COLO668 (cell line): ENCODE measurements at regions not wholly inside any gene's neighbourhood (a gene's known extent, or its start where the extent isn't known, plus 50 kb on each side); places are given as distances from the start of the nearest gene placed in this dataset.
A peak's percentile ranks its signal among the peaks of the same experiment; 100 is the strongest.
"Not testable (repeated sequence)": the region's sequence is repeated elsewhere in the genome, so short reads cannot be mapped to it uniquely, and the experiment has no call there.

Experiments used
- DNase-seq: peaks from one replicate; lab custom pipeline; 2025; ENCODE audit not compliant: unreplicated experiment; lab: John Stamatoyannopoulos, UW

DNA sequence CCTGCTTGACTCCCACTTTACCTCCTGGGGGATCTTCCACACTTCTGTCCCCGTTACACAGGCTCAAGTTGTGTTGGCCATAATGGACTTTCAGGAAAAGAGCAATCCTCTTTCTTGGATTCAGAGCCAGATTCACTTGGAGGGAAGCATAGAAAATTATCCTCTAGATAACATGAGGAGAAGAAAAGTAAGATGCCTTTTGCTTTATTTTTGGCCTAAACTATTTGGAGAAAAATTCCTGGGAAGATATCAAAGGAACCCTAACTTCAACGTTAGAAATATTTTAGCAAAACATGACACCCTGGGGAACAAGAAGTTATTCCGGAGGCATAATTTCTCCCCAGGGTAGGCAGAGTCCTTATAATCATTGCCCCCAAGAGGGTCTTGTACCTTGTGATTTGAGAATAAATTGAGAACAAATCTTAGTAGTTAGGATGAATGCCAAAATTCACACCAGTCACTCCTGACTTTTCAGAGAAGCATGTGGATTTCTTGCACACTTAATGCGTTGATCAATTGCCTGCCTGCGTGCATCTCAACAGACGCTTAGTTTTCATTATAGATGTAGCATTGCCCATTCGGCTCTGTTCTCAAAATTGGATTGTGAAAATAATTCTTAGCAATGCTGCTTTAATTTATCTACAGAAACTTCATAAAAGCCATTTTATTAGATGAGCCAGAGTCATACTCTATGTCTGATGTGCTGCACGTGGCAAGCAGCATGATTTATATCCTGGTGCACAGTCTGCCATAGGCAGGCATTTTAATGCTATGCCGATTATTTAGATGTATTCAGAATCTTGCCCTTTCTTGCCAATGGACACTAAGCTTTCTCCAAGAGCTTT, 224.4 kb downstream of the C7orf25 start:
- DNase-seq = no peak

DNA sequence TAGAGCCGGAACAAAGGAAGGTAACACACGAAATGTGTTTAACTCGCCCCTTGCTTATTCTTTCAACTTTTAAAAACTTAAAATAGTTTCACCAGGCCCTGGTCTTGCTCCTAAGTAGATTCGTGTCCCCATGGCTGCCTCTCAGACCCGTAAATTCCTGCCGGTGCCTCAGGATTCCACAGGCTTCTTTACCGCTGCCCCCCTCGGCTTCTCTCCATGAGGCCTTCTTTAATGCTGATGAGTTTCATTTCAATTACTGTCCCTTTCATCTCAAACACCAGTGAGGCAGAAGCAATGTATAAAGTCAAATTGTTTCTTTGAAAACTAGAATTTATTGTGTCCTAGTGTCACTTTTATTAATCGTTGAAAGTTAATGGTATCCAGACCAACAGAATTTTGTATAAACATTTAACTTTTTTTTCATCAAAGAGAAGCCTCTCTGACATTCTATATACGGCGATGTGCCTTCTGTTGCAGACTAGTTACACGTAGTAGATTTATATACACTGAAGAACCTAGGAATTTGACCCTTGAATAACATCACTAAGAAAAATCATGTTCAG, 225.2 kb downstream of the C7orf25 start:
- DNase-seq = no peak

DNA sequence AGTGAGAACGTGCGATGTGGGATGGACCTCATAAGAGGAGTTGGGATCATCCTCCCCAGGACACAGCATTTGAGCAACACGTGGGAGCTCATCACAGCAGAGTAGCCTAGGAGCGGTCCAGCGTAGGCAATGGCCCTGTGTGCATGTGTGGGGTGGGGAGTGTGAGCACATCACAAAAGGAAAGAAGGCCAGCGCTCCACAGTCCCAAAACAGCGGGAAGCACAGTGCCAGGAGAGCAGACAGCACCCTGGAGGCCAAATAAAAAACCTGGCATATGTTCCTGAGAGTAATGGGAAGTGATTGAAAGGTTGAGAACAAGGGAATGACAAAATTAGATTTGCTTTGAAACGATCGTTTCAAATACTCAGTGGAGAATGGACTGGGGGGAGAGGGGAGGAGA, 226.0 kb downstream of the C7orf25 start:
- DNase-seq = no peak

DNA sequence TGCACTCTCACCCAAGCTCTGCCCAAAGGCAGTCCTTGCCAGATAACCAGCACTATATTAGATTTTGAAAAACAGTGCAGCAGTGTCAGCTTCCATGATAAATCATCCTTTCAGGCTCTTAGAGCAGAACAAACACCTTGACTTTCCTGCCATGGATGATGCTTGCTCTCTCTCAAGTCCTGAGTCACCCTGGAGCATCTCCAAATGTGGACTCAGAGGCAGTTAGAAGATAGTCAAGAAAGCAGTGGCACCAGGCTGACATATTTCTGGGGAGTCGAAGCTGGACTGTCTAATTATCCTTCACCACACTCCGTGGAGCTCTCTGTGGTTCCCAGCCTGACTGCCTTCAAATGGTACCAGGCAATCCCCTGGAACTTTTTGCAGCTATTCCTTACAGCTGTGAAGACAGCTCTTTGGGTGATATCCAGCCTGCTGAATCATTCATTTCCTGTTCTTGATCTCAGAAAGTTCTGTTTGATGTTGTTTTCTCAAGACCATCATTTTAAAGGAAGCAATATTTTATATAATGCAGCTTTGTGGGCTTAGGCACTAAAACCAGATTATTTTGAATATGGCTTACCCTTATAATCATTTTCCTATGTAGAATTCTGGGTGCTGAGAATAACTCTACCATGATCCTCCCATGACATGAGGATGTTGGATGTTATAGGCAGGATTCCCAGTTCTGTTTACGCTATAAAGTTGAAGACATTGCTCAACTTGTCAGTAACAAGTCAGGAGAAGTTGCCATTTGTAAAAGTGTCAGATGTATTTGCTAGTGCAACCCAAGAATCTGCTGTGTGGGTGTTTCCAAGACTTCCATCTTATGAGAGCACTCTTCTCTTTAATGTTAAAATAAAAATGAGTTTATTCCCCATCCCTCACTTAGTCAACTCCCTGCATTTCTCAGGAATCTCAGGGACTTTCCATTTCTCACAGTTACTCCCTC, 233.8 kb downstream of the C7orf25 start:
- no peak for DNase-seq

DNA sequence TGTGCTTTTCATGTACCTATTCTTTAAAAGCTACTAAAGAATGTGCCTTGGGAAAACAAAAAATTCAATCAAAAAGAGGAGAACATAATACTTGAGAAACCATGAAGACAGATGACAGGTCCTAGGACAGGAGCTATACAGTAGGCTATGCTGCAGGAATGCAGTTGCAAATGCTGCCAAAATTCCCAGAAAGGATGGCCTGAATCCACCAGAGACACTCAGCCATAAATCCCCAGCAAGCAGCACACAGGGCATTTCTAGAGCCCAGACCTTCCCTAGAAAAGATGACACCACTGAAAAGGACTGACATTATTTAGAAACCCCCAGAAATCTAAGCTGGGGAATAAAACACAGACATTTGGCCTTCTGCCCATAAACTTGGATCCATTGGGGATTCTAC, 237.3 kb downstream of the C7orf25 start:
- DNase-seq = no peak

DNA sequence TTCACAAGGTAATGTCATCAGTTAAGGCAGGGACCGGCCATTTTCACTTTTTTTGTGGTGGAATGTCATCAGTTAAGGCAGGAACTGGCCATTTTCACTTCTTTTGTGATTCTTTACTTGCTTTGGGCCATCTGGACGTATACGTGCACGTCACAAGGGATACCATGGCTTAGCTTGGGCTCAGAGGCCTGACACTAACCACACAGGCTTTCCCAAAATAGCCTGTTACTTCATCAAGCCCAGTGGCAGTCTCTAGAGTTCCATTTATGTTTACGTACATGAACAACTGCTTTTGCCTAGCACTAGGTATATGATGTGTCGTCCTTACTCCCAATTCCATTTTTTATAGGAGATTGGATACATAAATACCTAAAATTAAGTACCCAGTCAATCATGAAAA, 237.9 kb downstream of the C7orf25 start:
- no peak for DNase-seq

DNA sequence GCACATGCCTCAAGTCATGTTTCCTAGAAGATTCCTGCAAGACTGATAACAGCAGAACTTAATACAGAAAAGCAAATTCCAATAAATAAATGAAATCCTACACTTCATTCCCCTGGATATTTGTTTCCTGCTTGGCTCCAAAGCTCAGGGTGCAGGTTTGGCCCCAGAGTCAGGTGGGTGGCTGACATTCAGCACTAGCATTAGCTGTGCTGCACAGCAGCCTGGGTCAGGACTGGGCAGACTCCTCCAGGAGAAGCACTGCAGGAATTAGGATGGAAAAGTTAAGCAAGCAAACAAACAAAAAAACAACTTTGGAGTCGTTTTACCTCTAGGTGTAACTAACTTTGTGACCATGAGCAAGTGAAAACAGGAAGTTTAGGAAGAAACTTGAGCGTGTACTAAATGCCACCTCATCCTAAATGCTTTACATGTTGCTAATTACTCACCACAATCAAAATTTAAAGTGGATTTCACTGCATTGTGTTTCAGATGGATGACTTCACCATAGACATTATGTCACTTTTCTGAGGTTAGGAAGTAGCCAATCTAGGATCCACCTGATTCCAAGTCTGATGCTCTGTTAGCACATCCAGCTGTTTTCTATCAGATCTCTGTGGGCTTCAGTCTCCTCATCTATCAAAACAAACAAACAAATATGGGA, 239.4 kb downstream of the C7orf25 start:
- no peak for DNase-seq

DNA sequence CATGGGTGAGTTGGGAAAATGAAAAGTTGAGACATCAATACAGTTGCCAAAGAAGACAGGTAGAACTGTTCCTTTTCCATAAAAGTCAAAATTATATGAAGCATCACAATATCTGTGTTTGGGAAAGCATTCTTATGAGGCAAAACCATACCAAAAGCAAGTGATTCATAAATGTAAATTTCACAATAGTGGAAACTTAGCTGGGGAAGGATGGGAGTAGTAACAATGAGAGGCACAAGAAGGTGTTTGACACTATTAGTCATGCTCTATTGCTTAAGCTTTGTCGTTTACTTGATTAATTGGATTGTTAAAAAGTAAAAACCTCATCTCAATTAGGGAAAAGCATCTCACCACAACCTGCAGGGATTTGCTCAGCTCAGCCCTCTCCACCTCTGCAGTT, 240.2 kb downstream of the C7orf25 start:
- no peak for DNase-seq

DNA sequence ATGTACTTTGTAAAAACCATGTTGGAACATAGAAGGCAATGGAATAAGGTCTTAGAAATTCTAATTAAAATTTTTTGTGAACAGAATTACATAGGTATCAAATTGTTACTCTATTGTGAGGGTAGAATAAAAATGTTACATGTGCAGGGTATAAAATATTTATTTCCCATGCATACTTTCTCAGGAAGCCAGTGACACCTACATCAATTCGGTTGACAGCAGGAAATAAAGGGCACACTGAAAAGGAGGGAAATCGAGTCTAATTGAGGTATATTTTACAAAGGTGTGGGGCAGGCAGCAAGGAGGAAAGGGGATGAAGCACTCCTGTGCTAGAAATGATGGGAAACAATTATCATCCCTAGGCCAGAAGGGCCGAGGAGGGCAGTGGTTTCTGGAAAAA, 244.9 kb downstream of the C7orf25 start:
- DNase-seq = no peak

DNA sequence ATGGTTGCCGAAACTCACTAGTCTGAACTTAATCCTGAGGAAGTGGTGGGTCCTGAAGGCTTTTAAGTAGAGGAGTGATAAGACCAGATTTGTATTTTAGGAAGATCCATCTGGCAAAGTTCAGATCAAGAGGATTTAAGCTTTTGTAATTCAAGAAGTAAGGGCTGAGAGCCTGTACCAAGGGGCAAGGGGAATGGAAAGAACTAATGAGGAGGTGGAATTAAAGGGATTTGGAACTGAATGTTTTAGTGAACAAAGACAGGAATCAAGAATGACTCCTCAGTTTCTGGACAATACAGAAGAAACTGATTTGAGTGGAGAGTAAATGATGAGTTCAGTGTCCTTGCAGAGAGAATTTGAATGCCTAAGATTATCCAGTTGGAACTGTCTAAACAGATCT, 249.0 kb downstream of the C7orf25 start:
- DNase-seq = no peak

DNA sequence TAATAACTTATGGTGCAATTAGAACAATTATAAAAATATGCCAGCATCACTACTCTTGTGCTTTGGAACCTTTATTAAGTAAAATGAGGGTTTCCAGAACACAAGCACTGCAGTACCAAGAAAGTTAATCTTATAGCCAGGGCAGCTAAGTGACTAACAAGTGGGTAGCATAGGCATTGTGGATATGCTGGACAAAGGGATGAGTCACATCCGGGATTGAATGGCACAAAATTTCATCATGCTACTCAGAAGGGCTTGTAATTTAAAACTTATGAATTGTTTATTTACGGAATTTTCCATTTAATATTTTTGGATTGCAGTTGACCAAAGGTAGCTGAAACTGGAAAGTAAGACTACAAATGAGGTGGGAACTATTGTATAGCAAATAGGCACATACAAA, 250.6 kb downstream of the C7orf25 start:
- no peak for DNase-seq

DNA sequence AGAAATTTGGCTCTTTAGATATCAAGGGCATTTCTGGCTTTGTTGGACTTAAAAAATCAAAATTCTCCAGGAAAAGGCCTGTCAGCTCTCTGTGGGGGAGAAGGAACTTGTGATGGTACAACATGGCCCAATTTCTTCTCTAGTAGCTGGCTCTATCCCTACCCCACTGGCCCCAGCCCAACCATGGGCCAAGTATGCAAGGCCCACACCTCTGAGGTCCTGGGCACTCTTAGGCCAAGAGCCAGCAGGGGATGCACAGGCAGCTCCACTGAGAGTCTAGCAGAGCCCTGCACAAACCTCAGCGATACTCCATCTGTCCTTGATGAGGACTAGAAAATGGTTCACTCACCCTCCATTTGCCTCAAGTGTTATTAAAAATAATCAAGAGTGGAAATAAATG, 261.2 kb downstream of the C7orf25 start:
- DNase-seq = no peak

DNA sequence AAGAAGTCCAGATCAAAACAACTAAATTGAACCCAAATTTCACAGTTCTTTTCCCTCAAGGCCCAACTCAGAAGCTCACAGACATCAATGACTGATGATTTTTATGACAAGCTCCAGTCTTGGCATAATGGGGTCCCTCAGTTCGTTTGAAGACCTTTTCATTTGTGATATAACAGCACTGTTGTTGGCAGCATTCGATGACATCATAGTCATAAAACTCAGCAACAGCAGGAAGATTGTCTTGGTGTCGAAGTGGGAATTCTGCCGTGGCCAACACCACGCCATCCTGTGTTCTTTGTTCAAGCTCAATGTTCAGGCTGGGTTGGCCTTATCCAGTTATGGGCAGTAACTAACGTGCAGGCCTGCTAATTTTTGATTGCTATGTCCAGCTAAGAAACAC, 261.7 kb downstream of the C7orf25 start:
- DNase-seq = no peak

DNA sequence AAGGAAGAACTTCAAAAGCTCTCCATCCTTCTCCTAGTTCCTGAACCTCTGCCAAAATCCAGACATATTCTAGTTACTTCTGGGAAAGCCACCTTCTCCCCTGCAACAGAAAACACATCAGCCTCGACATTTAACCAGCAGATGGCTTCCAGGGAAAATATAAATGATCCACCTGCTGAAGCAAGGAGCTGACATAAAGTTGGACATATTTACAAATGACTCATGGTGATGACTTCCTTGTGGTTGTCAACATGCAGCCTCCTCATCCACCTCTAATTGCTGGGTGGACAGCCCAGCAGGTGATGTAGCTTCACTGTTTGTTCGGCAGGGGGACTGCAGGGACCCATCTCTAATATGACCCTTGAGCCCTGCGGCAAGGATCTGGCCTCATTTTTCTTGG, 266.0 kb downstream of the C7orf25 start:
- DNase-seq = peak; percentile 37

DNA sequence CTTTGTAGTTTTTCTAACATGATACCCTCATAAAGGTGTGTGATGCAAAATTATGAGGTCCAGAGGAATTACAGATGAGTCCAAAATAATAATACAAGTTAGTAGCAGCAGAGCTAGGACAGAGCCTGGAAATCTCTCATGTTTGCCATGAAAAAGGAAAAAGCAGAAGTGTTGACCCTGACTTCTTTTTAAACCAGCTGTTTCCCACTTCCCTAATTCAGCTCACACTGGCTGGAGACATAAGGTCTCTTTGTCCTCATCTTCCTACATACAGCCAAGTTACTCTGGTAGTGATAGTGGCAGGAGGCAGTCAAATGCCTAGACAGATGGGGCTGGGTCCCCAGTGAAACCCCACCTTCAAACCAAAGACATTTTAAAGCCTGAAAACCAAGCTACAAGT, 269.2 kb downstream of the C7orf25 start:
- no peak for DNase-seq

DNA sequence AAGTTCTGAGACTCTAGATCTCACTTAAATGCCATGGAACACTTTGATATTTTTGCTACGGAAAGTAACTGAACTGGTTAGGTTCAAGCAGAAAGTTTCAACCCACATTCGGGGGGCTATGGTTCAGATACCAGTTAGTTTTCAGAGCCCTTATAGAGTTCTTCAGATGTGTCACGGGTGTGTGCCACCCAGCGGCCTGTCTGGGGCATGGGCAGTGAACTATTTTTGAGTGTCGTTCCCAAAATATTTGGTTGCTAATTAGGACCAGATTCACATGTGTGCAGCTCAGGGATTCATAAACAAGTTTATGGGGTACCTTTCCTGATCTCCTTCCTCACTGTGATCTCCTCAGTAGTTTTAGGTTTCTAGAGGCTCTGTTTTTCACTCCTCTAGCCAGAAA, 271.9 kb downstream of the C7orf25 start:
- no peak for DNase-seq

DNA sequence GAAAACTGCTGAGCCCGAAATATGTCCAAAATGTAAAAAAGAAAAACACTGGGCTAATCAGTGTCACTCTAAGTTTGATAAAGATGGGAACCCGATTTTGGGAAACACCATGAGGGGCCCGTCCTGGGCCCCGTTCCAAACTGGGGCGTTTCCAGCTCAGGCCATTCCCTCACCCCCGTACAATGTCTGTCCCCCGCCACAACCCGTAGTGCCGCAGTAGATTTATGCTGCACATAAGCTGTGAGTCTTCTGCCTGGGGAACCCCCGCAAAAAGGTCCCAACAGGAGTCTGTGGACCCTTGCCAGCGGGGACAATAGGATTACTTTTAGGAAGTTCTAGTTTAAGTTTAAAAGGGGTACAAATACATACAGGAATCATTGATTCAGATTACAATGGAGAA, 275.5 kb downstream of the C7orf25 start:
- DNase-seq = not testable (repeated sequence)

DNA sequence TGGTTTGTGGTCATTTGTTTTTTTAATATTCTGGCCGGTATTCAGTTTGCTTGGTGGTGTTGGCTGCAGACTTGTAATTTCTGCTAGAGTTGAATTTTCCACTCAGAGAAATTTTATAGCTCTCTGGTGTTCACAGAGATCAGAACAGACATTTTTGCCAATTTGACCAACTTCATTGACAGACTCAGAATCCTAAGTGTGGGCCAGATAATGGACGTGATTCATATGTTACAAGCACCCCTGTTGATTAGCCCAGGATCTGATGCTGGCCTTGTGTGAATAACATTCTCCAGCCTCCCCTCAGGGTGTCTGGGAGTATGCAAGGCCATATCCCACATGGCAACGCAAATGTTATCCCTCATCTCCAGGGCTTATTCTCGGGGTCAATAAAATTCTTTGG, 283.8 kb downstream of the C7orf25 start:
- no peak for DNase-seq

DNA sequence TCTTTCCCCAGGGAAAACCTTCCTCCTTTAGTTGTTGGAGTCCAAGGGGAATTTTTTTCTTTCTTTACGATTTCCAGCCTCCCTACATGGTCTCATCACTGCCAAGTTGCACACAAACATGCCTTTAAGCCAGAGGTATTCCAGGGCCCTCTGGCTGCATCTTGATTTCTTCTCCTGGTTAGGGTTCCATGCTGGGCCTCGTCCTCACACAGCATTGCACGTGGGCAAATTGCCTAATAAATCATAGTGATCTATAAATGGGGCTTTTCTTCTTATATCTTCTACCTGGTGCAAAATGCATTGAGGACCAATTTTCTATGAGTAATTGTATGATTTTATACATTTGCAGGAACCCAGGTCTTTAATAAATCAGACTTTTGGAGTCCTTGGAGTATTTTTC, 284.2 kb downstream of the C7orf25 start:
- no peak for DNase-seq

DNA sequence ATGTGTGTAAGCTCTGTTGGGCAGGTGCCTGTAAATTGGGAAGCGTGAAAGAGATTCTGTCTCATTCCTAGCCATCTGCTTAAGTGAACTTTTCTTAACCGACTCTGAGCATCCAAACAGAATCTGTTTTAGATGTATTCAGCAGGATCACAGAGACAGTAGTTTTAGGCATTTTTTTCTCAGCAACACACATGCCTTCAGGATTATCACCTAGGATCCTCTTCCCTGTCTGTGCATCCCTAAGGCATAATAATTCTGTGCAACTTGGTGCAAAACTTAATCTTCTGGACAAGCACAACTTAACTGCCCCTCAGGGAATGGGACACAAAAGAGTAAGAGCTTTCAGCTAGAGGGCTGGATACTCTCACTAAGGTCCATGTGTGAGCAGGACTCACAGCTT, 284.8 kb downstream of the C7orf25 start:
- DNase-seq = no peak

DNA sequence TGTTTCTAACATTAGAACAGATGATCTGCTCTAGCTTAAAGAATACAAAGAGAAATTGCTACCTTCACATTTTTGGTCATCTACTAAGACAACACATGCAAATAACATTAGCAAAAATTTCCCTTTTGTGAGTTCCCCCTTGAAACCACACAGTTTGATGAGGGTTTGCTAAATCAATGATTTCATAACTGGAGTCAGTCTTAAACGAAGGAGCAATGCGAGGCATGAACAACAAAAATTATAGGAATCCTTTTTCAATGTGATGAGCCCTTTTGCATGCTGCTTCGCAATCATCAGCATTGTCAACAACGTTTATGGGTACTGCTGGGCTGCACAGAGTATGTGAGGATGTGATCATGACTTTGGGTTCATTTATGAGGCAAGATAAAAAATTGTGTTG, 286.4 kb downstream of the C7orf25 start:
- no peak for DNase-seq
